Liver (tissue), 3 donors: ENCODE measurements at regions not wholly inside any gene's neighbourhood (a gene's known extent, or its start where the extent isn't known, plus 50 kb on each side); places are given as distances from the start of the nearest gene placed in this dataset.

Experiments
- GABPA ChIP-seq, 2 donors: IDR thresholded peaks in 1 of 2; conservative IDR thresholded peaks in 1 of 2; 2 replicates each; pipeline ENCODE4 v1.6.1; 2016; ENCODE audit warnings: antibody characterized with exemption in 2 of 2, mild to moderate bottlenecking in 1 of 2, moderate library complexity in 1 of 2
- HNF4A ChIP-seq, 2 donors: conservative IDR thresholded peaks; 2 replicates each; pipeline ENCODE4 v1.6.1; 2016; ENCODE audit warnings: antibody characterized with exemption in 2 of 2, mild to moderate bottlenecking in 2 of 2
- JUND ChIP-seq, 2 donors: IDR thresholded peaks; 2 replicates each; pipeline ENCODE4 v1.6.1; 2016; ENCODE audit warnings: antibody characterized with exemption in 2 of 2
- SP1 ChIP-seq: IDR thresholded peaks from 2 replicates; pipeline ENCODE4 v1.6.1; 2018; ENCODE audit warnings: antibody characterized with exemption, mild to moderate bottlenecking
- TAF1 ChIP-seq: conservative IDR thresholded peaks from 2 replicates; pipeline ENCODE4 v1.6.1; 2016; ENCODE audit warnings: antibody characterized with exemption, mild to moderate bottlenecking
- TF ChIP-seq, protein P1 (sequence below): IDR thresholded peaks from 2 replicates; pipeline ENCODE4 v1.6.1; 2016; ENCODE audit warnings: antibody characterized with exemption, mild to moderate bottlenecking
- TF ChIP-seq, protein P2 (sequence below): IDR thresholded peaks from 2 replicates; pipeline ENCODE4 v1.6.1; 2016; ENCODE audit warnings: antibody characterized with exemption
- TF ChIP-seq, protein P3 (sequence below): fragments of 150-350 bp; IDR thresholded peaks from 2 replicates; pipeline ENCODE4 v1.5.1; 2017; ENCODE audit warnings: improper control_type of control experiment, low read depth, low read length; ENCODE audit not compliant: missing input control
- donor health status: healthy.
- donor health status: healthy.

DNA sequence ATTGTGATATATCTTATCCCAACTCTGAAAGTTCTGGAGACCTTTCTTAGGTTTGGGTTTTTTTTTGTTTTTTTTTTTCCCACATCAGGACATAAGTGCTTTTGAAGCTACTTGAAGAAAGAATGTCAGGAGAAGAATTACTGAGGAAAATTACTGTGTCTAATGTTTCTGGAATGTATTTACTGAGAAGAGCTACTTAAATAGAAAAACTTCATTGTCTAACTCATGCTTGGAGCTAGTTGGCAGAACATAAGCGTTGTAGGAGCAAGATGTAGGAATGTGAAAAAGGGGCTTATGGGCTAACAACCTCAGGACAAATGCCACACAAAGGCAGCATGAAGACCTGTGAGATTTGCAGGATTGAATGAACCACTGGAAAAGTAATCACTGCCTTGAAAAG lies 166.6 kb upstream of the GLRA2 start:
- no peak for TF ChIP-seq SP1
- TF ChIP-seq, protein P1, sequence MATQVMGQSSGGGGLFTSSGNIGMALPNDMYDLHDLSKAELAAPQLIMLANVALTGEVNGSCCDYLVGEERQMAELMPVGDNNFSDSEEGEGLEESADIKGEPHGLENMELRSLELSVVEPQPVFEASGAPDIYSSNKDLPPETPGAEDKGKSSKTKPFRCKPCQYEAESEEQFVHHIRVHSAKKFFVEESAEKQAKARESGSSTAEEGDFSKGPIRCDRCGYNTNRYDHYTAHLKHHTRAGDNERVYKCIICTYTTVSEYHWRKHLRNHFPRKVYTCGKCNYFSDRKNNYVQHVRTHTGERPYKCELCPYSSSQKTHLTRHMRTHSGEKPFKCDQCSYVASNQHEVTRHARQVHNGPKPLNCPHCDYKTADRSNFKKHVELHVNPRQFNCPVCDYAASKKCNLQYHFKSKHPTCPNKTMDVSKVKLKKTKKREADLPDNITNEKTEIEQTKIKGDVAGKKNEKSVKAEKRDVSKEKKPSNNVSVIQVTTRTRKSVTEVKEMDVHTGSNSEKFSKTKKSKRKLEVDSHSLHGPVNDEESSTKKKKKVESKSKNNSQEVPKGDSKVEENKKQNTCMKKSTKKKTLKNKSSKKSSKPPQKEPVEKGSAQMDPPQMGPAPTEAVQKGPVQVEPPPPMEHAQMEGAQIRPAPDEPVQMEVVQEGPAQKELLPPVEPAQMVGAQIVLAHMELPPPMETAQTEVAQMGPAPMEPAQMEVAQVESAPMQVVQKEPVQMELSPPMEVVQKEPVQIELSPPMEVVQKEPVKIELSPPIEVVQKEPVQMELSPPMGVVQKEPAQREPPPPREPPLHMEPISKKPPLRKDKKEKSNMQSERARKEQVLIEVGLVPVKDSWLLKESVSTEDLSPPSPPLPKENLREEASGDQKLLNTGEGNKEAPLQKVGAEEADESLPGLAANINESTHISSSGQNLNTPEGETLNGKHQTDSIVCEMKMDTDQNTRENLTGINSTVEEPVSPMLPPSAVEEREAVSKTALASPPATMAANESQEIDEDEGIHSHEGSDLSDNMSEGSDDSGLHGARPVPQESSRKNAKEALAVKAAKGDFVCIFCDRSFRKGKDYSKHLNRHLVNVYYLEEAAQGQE = no peak
- TF ChIP-seq, protein P2, sequence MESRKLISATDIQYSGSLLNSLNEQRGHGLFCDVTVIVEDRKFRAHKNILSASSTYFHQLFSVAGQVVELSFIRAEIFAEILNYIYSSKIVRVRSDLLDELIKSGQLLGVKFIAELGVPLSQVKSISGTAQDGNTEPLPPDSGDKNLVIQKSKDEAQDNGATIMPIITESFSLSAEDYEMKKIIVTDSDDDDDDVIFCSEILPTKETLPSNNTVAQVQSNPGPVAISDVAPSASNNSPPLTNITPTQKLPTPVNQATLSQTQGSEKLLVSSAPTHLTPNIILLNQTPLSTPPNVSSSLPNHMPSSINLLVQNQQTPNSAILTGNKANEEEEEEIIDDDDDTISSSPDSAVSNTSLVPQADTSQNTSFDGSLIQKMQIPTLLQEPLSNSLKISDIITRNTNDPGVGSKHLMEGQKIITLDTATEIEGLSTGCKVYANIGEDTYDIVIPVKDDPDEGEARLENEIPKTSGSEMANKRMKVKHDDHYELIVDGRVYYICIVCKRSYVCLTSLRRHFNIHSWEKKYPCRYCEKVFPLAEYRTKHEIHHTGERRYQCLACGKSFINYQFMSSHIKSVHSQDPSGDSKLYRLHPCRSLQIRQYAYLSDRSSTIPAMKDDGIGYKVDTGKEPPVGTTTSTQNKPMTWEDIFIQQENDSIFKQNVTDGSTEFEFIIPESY = no peak
- no peak for TF ChIP-seq GABPA (IDR thresholded peaks at IDR 0.05 in 1 of 2, conservative IDR thresholded peaks at IDR 0.05 in 1 of 2)
- TF ChIP-seq, protein P3, sequence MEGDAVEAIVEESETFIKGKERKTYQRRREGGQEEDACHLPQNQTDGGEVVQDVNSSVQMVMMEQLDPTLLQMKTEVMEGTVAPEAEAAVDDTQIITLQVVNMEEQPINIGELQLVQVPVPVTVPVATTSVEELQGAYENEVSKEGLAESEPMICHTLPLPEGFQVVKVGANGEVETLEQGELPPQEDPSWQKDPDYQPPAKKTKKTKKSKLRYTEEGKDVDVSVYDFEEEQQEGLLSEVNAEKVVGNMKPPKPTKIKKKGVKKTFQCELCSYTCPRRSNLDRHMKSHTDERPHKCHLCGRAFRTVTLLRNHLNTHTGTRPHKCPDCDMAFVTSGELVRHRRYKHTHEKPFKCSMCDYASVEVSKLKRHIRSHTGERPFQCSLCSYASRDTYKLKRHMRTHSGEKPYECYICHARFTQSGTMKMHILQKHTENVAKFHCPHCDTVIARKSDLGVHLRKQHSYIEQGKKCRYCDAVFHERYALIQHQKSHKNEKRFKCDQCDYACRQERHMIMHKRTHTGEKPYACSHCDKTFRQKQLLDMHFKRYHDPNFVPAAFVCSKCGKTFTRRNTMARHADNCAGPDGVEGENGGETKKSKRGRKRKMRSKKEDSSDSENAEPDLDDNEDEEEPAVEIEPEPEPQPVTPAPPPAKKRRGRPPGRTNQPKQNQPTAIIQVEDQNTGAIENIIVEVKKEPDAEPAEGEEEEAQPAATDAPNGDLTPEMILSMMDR = no peak
- TF ChIP-seq HNF4A (conservative IDR thresholded peaks at IDR 0.05) = no peak
- TF ChIP-seq JUND (IDR thresholded peaks at IDR 0.05) = no peak
- no peak for TF ChIP-seq TAF1
